Skeletal muscle satellite cell (primary cell): ENCODE measurements at regions not wholly inside any gene's neighbourhood (a gene's known extent, or its start where the extent isn't known, plus 50 kb on each side); places are given as distances from the start of the nearest gene placed in this dataset.

Source experiments
- H3K27me3 ChIP-seq: 2 replicates; pipeline ENCODE4 v1.7.0; 2013; ENCODE audit warnings: low read length; ENCODE audit not compliant: control insufficient read depth, insufficient read depth
- H3K36me3 ChIP-seq: 2 replicates; pipeline ENCODE4 v1.7.0; 2013; ENCODE audit warnings: mild to moderate bottlenecking, control low read depth, low read length; ENCODE audit not compliant: insufficient read depth
- H3K4me1 ChIP-seq: 2 replicates; pipeline ENCODE4 v1.7.0; 2013; ENCODE audit warnings: low read length; ENCODE audit not compliant: control insufficient read depth, insufficient read depth
- H3K4me2 ChIP-seq: 2 replicates; pipeline ENCODE4 v1.7.0; 2013; ENCODE audit warnings: mild to moderate bottlenecking, low read length
- H3K4me3 ChIP-seq: 2 replicates; pipeline ENCODE4 v1.7.0; 2013; ENCODE audit warnings: low read length
- H3K9ac ChIP-seq: 2 replicates; pipeline ENCODE4 v1.7.0; 2013; ENCODE audit warnings: mild to moderate bottlenecking, low read depth, low read length, moderate library complexity
- H3K9me3 ChIP-seq: replicated peaks from 2 replicates; pipeline ENCODE4 v1.7.0; 2013; ENCODE audit warnings: mild to moderate bottlenecking, control low read depth, low read length

DNA sequence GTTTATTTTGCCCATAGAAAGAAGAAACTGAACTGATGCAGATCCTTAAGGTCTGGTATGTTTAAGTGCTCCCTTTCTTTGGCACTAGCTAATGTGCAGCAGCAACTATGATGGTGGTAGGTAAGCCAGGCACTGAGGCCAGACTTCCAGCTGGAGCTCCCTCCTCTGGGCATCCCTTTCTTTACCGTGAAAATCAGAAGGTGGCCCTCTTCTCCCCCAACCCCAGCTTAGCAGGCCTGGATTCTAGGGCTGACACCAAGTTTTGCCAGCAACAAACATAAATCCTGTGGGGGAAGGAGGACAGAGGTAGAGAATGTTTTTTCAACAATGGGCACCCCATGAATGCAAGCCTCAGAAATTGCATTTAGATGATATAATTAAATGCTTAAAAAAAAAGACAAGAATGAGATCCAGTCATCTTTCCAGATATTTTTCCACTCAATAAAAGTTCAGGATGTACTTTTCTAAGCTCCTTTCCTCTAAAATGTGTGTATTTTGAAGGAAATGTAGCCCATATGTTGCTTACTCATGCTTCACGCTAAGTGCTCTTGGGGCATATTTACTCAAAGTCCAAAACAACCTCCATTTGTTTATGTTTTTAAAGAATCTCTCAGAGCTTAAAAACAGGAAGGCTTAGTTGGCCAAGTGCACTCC, 123.9 kb upstream of the NXT1 start:
- H3K9ac ChIP-seq = no peak overlapping the region
- no peaks in the 10 kb centered on the region for H3K27me3 ChIP-seq
- peaks cover 56% of the 10 kb centered on the region for H3K4me1 ChIP-seq
- no peaks in the 10 kb centered on the region for H3K9me3 ChIP-seq
- no peak overlapping the region for H3K4me3 ChIP-seq
- no peaks in the 10 kb centered on the region for H3K36me3 ChIP-seq
- no peak overlapping the region for H3K4me2 ChIP-seq

DNA sequence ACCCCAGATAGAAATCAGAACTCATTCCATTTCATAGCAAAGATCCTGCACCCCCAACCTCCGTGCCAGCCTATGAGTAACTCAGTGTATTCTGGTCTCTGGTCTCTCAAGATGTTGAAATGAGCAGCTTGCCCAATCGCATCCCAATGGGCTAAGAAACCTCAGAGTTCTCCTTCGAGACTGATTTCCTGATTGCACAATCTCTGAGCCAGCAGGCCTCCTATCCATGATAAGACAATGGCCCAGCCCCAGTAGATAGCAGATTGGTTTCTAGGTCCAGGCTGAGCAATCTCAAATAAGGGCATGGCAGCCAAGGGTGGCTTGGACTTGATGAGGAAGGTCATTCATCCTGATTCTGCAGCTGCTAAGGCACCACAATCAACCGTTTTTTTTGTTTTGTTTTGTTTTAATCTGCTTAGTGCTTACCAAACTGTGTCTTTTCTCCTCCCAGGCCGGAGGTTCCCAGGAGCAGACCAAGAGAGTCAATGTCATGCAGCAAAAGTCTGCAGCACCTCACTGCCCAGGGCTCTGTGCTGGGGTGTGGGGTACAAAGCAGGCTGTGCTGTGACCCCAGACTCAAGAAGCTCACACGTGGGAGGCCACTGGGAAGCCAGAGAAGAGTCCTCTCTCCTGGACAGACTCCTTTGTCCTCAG, 125.1 kb upstream of the NXT1 start:
- H3K36me3 ChIP-seq = no peaks in the 10 kb centered on the region
- H3K27me3 ChIP-seq = no peaks in the 10 kb centered on the region
- no peak overlapping the region for H3K9ac ChIP-seq
- H3K4me3 ChIP-seq = no peak overlapping the region
- no peaks in the 10 kb centered on the region for H3K9me3 ChIP-seq
- peaks cover 48% of the 10 kb centered on the region for H3K4me1 ChIP-seq
- H3K4me2 ChIP-seq = peak overlapping the region; percentile 17

DNA sequence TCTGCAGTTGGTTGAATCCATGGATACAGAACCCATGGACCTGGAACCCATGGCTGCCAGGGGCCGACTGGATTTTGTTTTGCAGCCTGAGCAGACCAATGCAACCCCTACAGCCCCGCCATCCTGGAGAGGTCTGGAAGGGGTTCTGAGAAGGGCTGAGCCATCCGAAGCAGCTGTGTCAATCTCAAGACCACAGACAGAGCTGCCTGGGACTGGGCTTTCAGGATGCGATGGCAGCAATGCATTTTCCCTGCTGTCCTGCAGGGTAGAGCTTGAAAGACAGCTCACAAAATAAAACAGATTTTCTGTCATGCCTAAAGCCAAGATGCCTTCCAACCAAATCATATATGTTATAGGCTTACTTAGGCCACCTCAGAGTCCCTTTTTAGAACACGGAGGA, 125.8 kb upstream of the NXT1 start:
- H3K9ac ChIP-seq = no peak overlapping the region
- peaks cover 48% of the 10 kb centered on the region for H3K4me1 ChIP-seq
- H3K4me3 ChIP-seq = no peak overlapping the region
- H3K27me3 ChIP-seq = no peaks in the 10 kb centered on the region
- no peaks in the 10 kb centered on the region for H3K36me3 ChIP-seq
- no peaks in the 10 kb centered on the region for H3K9me3 ChIP-seq
- H3K4me2 ChIP-seq = peak overlapping the region; percentile 17

DNA sequence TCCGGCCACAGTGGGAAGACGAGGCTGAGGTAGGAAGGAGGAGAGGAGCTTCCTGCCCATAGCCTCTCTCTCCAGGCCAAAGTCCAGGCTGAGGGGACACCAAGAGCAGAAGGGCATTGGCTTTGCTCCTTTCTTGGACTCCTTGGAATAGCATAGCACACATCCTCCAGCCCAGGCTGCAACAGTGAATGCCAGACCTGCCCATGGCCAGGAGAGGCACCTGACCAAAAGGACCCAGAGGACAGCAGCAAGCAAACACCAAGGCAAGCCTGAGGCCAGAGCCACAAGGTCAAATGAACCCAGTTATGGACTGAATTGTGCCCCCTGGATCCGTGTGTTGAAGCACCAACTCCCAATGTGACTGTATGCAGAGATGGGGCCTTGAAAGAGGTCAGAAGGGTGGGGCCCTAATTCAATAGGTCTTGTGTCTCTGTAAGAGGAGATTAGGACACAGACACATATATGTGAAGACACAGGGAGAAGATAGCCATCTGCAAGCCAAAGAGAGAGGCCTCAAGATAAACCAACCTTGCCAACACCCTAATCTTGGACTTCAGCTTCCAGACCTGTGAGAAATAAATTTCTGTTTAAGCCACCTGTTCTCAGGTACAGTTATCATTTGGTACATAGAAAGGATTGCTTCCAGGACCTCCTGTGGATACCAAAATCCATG, 126.5 kb upstream of the NXT1 start:
- Histone ChIP-seq H3K36me3 (no peaks in the 10 kb centered on the region), H3K9ac (no peak overlapping the region), H3K27me3 (no peaks in the 10 kb centered on the region), H3K9me3 (no peaks in the 10 kb centered on the region), H3K4me3 (no peak overlapping the region), H3K4me1 (peaks cover 42% of the 10 kb centered on the region), H3K4me2 (no peak overlapping the region)

DNA sequence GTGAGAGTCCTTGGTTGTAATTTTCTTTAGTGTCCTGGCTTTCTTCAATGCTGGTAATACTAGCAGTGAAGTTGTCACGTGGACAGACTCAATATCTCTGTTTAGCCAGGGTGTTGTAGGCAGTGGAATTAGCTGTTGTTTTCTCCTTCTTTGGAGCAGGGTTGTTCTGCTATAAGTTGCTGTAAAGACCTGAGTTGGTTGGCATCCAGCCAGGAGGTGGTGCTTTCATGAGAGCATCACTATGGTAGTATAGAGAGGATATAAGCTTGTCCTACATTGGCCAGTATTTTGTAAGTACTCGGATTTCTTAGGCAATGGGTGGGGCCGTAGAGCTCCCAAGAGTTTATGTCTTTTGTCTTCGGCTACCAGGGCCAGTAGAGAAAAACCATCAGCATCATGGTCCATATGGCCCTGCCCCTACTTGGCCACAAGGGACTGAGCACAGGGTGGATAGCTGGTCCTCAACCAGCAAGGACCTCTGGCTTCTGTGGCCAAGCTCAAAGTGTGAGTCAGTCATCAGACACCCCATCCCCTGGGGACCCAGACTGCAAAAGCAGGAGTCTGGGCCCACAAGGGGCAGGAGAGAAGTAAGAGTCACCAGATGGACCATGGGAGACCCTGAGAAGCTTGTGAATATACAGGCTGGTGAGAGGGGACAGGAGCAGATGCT, 127.9 kb upstream of the NXT1 start:
- Histone ChIP-seq H3K27me3 (peaks cover 5% of the 10 kb centered on the region), H3K9me3 (no peaks in the 10 kb centered on the region), H3K4me2 (no peak overlapping the region), H3K4me1 (peaks cover 28% of the 10 kb centered on the region), H3K36me3 (no peaks in the 10 kb centered on the region), H3K4me3 (no peak overlapping the region), H3K9ac (no peak overlapping the region)

DNA sequence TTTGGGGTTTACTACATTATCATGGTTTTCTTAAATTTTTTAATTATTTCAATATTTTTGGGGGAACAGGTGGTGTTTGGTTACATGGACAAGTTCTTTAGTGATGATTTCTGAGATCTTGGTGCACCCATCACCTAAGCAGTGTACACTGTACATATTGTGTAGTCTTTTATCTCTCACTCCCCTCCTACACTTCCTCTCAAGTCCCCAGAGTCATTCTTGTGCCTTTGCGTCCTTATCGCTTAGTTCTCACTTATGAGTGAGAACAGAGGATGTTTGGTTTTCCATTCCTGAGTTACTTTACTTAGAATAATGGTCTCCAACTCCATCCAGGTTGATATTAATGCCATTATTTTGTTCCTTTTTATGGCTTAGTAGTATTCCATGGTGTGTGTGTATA, 130.9 kb upstream of the CD93 start:
- H3K36me3 ChIP-seq = no peaks in the 10 kb centered on the region
- H3K9me3 ChIP-seq = no peaks in the 10 kb centered on the region
- no peak overlapping the region for H3K4me3 ChIP-seq
- peaks cover 3% of the 10 kb centered on the region for H3K4me1 ChIP-seq
- H3K27me3 ChIP-seq = peaks cover 16% of the 10 kb centered on the region
- H3K4me2 ChIP-seq = no peak overlapping the region
- H3K9ac ChIP-seq = no peak overlapping the region

DNA sequence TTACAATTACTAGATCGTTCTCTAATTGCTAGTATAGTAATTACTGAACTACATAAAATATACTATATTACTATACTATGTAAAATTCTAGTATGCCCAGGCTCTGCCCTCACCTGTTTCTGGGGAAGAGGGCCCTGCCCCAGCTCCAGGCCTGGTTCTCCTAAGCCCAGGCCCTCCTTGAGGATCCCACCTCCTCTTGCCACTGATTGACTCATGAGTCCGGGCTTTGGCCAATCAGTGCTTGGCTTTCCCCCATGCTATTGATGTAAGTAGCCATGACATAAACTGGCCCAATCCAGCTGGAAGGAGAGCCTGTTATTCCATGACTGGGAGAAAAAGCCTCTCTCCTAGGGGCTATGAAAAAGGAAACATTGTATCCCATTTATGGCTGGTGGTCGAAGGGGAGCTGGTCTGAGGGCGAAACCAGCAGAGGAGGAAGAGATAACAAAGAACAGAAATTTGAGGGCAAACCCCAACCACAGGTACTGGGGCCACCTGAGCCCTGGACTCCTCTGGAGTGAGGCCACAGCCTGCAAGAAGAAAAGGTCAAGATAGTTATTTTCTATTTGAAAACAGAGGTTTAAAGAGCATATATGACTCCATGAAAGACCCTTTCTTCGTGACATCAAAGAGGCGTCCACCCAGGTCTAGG, 129.3 kb upstream of the CD93 start:
- H3K36me3 ChIP-seq = no peaks in the 10 kb centered on the region
- H3K9ac ChIP-seq = no peak overlapping the region
- H3K4me3 ChIP-seq = no peak overlapping the region
- H3K27me3 ChIP-seq = peaks cover 28% of the 10 kb centered on the region
- peaks cover 3% of the 10 kb centered on the region for H3K4me1 ChIP-seq
- H3K9me3 ChIP-seq = no peaks in the 10 kb centered on the region
- no peak overlapping the region for H3K4me2 ChIP-seq

DNA sequence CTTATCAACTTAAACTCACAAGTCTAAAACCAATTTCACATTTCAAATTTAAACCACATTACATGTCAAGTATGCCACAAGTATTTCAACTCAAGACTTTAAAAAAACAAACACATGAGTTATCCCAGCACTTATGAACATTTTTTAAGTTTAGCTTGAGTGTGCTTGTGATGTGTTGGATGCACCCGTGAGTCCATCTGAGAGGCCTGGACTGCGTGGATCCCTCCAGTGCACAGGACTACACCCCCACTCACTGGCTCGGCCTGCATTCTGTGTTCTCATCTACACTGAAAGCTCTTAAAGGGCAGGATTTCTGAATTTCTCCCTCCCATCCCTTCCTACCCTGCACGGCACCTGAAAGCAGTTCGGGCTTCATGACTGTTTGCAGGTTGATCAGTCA, 128.8 kb upstream of the CD93 start:
- peaks cover 3% of the 10 kb centered on the region for H3K4me1 ChIP-seq
- no peaks in the 10 kb centered on the region for H3K9me3 ChIP-seq
- H3K9ac ChIP-seq = no peak overlapping the region
- H3K36me3 ChIP-seq = no peaks in the 10 kb centered on the region
- no peak overlapping the region for H3K4me3 ChIP-seq
- H3K27me3 ChIP-seq = peaks cover 33% of the 10 kb centered on the region
- no peak overlapping the region for H3K4me2 ChIP-seq

DNA sequence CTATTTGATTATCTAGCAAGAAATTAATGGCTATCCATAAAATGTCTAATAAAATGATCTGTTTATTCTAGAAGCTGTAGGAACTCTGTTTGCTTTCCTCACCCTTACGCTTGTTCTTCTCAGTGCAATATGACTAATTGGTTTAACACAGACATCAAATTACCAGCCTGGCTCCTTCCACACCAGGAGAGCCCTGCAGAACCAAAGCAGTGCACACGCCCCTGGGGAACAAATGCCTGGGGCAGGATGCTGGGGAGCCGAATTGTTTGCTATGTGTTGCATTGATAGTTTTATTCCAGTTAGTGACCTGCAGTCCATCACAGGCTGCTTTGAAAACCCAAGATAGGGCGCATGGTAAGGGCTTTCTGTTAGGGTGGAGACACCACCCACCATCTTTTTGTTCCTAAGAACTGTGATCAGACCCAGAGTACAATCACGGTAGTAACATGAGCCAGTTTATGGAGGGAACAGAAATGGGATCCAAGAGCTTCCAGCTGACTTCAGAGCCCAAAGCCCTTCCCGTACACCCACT, 126.4 kb upstream of the CD93 start:
- peaks cover 3% of the 10 kb centered on the region for H3K4me1 ChIP-seq
- H3K27me3 ChIP-seq = peaks cover 43% of the 10 kb centered on the region
- H3K4me3 ChIP-seq = no peak overlapping the region
- H3K9ac ChIP-seq = no peak overlapping the region
- H3K36me3 ChIP-seq = no peaks in the 10 kb centered on the region
- no peaks in the 10 kb centered on the region for H3K9me3 ChIP-seq
- no peak overlapping the region for H3K4me2 ChIP-seq

DNA sequence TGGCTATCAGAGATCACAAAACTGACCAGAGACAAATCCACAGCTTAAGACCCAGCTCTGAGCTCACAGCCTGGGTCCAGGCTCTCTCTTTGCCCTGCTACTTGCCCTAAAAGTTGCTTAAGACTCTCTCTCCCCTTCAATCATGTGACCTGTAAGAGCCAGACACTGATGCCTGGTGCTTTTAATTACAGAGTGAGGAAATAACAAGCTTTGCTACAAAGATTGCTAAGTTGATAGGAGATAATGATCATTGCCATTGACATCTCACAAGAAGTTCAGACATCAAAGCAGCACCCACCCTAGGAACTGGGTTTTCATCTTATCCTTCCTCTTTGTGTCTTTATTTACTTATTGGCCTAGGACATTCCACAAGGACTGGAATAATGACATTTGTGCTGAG, 125.9 kb upstream of the CD93 start:
- Histone ChIP-seq H3K4me2 (no peak overlapping the region), H3K4me3 (no peak overlapping the region), H3K36me3 (no peaks in the 10 kb centered on the region), H3K27me3 (peaks cover 43% of the 10 kb centered on the region), H3K4me1 (peaks cover 3% of the 10 kb centered on the region), H3K9ac (no peak overlapping the region), H3K9me3 (no peaks in the 10 kb centered on the region)

DNA sequence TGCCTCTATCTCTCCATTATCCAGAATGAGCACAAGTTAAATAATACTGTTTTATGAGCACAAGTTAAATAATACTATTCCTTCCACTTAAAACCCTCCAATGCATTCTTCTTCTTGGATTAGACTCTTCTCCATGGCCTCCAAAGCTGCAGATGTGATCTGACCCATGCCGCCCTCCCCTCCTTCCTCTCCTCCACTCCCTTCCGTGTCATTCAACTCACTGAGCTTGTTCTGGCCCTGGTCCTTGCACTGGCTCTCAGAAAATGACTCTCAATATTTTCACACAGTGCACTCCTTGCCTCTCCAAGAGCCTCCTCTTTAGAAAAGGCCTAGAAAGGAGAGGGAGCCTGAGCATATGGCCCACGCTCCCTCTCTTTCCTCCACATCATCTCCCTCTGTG, 125.0 kb upstream of the CD93 start:
- Histone ChIP-seq H3K9ac (no peak overlapping the region), H3K9me3 (no peaks in the 10 kb centered on the region), H3K36me3 (no peaks in the 10 kb centered on the region), H3K27me3 (peaks cover 46% of the 10 kb centered on the region), H3K4me2 (no peak overlapping the region), H3K4me1 (peaks cover 3% of the 10 kb centered on the region), H3K4me3 (no peak overlapping the region)
